GM12891 (cell line): ENCODE measurements at regions not wholly inside any gene's neighbourhood (a gene's known extent, or its start where the extent isn't known, plus 50 kb on each side); places are given as distances from the start of the nearest gene placed in this dataset.

Experiments used
- PAX5 ChIP-seq: IDR thresholded peaks from 2 replicates; pipeline ENCODE4 v1.6.1; 2011; ENCODE audit warnings: low read length, moderate library complexity, mild to moderate bottlenecking; ENCODE audit not compliant: insufficient read depth, severe bottlenecking
- POLR2A ChIP-seq: IDR thresholded peaks from 2 replicates; pipeline ENCODE4 v1.6.1; 2011; ENCODE audit warnings: low read depth, low read length, control low read depth
- POLR2AphosphoS5 ChIP-seq: IDR thresholded peaks from 2 replicates; pipeline ENCODE4 v1.6.1; 2011; ENCODE audit warnings: low read depth, low read length, control low read depth
- TAF1 ChIP-seq: IDR thresholded peaks from 2 replicates; pipeline ENCODE4 v1.6.1; 2011; ENCODE audit warnings: low read depth, low read length, control low read depth

DNA sequence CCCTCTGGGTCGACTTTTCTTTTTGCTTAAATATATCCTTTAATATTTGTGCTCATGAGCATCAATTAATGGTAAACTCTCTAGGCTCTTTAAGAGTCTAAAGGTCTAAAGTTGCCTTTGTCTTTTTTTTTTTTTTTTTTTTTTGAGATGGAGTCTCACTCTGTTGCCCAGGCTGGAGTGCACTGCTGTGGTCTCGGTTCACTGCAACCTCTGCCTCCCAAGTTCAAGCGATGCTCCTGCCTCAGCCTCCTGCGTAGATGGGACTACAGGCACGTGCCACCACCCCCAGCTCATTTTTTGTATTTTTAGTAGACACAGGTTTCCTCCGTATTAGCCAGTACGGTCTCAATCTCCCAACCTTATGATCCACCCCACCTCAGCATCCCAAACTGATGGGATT lies 122.0 kb upstream of the TMEM170B start:
- TF ChIP-seq POLR2AphosphoS5 (no peak), TAF1 (no peak), POLR2A (no peak), PAX5 (no peak)
